Mammary epithelial cell (primary cell): ENCODE measurements at regions not wholly inside any gene's neighbourhood (a gene's known extent, or its start where the extent isn't known, plus 50 kb on each side); places are given as distances from the start of the nearest gene placed in this dataset.

Experiments used
- EZH2 ChIP-seq: IDR thresholded peaks from 2 replicates; pipeline ENCODE4 v1.6.1; 2012; ENCODE audit warnings: low read length, inconsistent platforms, borderline replicate concordance
- TF ChIP-seq, protein P1 (sequence below), 2 donors: IDR thresholded peaks in 1 of 2; conservative IDR thresholded peaks in 1 of 2; 2 replicates each; pipeline ENCODE4 v1.5.1; 2011 to 2012; ENCODE audit warnings: inconsistent platforms in 2 of 2, low read length in 2 of 2, mild to moderate bottlenecking in 2 of 2, control low read depth in 1 of 2, low read depth in 1 of 2; ENCODE audit not compliant: insufficient read depth in 1 of 2; ENCODE audit errors: extremely low read depth in 1 of 2

DNA sequence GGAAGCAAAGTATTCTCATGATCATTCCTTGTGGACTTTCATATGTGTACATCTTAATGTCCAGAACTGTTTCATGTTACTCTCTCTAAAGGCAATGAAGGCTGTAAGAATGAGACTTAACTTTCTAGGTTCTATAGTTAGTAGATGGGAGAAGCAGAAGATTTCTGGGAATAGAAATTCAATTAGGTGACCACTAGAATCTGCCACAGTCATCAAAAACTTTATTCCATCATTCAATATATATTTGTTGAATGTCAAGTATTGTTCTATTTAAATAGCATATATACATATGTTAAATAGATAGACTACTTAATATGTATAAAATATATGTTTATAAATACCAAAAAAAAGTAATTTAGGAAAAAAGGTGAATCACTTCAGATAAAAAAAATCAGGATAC, 972.9 kb downstream of the SLC6A15 start:
- TF ChIP-seq, protein P1, sequence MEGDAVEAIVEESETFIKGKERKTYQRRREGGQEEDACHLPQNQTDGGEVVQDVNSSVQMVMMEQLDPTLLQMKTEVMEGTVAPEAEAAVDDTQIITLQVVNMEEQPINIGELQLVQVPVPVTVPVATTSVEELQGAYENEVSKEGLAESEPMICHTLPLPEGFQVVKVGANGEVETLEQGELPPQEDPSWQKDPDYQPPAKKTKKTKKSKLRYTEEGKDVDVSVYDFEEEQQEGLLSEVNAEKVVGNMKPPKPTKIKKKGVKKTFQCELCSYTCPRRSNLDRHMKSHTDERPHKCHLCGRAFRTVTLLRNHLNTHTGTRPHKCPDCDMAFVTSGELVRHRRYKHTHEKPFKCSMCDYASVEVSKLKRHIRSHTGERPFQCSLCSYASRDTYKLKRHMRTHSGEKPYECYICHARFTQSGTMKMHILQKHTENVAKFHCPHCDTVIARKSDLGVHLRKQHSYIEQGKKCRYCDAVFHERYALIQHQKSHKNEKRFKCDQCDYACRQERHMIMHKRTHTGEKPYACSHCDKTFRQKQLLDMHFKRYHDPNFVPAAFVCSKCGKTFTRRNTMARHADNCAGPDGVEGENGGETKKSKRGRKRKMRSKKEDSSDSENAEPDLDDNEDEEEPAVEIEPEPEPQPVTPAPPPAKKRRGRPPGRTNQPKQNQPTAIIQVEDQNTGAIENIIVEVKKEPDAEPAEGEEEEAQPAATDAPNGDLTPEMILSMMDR (conservative IDR thresholded peaks at IDR 0.05 in 1 of 2, IDR thresholded peaks at IDR 0.05 in 1 of 2; ENCODE audit: extremely low read depth in 1 of 2, insufficient read depth in 1 of 2, low read depth in 1 of 2, low read length in 2 of 2) = no peak
- TF ChIP-seq EZH2 = no peak
